COLO668 (cell line): ENCODE measurements at regions not wholly inside any gene's neighbourhood (a gene's known extent, or its start where the extent isn't known, plus 50 kb on each side); places are given as distances from the start of the nearest gene placed in this dataset.
"Not testable (repeated sequence)": the region's sequence is repeated elsewhere in the genome, so short reads cannot be mapped to it uniquely, and the experiment has no call there.

Source experiments
- DNase-seq: peaks from one replicate; lab custom pipeline; 2025; ENCODE audit not compliant: unreplicated experiment; lab: John Stamatoyannopoulos, UW

- not testable (repeated sequence) for DNase-seq
These were observed 1180.3 kb downstream of the FSCB start for GRCh38 chr14:43326501-43327407.

- no peak for DNase-seq
These were observed 1190.7 kb downstream of the FSCB start for GRCh38 chr14:43316427-43316826.

- DNase-seq, result no peak
These were observed 1193.4 kb downstream of the FSCB start for GRCh38 chr14:43313719-43314118.

GRCh38 chr14:43308421-43309110 lies 1198.5 kb downstream of the FSCB start:
- no peak for DNase-seq

- DNase-seq, result no peak
These were observed 1199.2 kb downstream of the FSCB start for GRCh38 chr14:43307836-43308235.

- no peak for DNase-seq
These were observed 1201.0 kb downstream of the FSCB start for GRCh38 chr14:43306053-43306452.

- no peak for DNase-seq
These were observed 1209.3 kb downstream of the FSCB start for GRCh38 chr14:43297794-43298193.

- DNase-seq, result not testable (repeated sequence)
These were observed 1211.0 kb downstream of the FSCB start for GRCh38 chr14:43296061-43296460.

- DNase-seq, result no peak
These were observed 1221.5 kb downstream of the FSCB start for GRCh38 chr14:43285575-43285974.

- no peak for DNase-seq
These were observed 1247.0 kb downstream of the FSCB start for GRCh38 chr14:43260056-43260455.

- no peak for DNase-seq
These were observed 1248.7 kb downstream of the FSCB start for GRCh38 chr14:43258396-43258795.

GRCh38 chr14:43256996-43257395 lies 1250.1 kb downstream of the FSCB start:
- DNase-seq, result not testable (repeated sequence)

- DNase-seq, result no peak
These were observed 1254.2 kb downstream of the FSCB start for GRCh38 chr14:43252866-43253265.

- DNase-seq, result no peak
These were observed 1257.5 kb downstream of the FSCB start for GRCh38 chr14:43249591-43249990.

GRCh38 chr14:43249116-43249515 lies 1258.0 kb downstream of the FSCB start:
- no peak for DNase-seq

GRCh38 chr14:43247877-43248276 lies 1259.2 kb downstream of the FSCB start:
- DNase-seq, result no peak

- DNase-seq, result no peak
These were observed 1262.9 kb downstream of the FSCB start for GRCh38 chr14:43244142-43244625.

GRCh38 chr14:43243168-43243567 lies 1263.9 kb downstream of the FSCB start:
- no peak for DNase-seq

- no peak for DNase-seq
These were observed 1274.8 kb downstream of the FSCB start for GRCh38 chr14:43232261-43232660.

GRCh38 chr14:43215524-43215923 lies 1291.6 kb downstream of the FSCB start:
- no peak for DNase-seq

- no peak for DNase-seq
These were observed 1299.9 kb downstream of the FSCB start for GRCh38 chr14:43207189-43207588.

- DNase-seq, result no peak
These were observed 1302.3 kb downstream of the FSCB start for GRCh38 chr14:43204816-43205215.
